ENCODE measurements at regions not wholly inside any gene's neighbourhood (a gene's known extent, or its start where the extent isn't known, plus 50 kb on each side); places are given as distances from the start of the nearest gene placed in this dataset.

DNA sequence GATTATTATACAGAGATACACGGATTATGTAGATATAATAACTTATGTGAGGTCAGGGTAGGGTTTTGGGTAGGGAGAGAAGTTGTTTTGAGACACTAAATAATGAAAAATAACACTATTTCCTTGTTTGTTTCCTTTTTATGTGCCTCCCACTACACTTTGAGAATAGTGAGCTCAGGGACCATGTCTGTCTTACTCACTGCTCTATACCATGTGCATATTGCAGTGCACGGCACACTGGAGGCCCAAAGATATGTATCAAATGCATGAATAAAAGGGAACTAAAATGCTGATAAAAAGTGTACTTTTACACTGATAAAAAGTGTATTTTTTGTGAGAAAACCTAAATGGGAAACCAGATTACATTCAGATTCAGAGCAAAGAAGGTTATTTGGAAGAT is 151.4 kb upstream of the NABP1 start:
- DNase-seq: no peak
- H3K4me1 Mint-ChIP-seq: peaks cover 3 to 8% of the 10 kb centered on the region in 2 donors
- H3K36me3 Mint-ChIP-seq: no peaks in the 10 kb centered on the region

DNA sequence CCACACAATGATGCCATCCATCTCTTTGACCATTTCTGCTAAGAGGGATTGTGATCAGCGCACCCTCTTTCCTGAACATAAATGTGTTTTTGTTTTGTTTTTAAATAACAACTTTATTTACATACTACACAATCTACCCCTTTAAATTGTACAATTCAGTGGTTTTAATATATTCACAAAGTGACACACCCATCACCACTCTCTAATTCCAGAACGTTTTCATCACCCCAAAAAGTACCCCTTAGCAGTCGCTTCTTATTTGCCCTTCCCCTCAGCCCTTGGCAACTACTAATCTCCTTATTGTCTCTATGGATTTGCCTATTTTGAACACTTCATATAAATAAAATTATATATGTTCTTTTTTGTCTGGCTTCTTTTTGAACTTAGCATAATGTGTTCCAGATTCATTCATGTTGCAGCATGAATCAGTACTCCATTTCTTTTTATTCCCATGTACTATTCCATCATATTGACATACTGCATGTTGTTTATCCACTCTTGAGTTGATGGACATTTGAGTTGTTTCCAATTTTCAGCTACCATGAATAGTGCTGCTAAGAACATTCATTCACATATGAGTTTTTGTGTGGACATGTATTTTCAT is 150.9 kb upstream of the NABP1 start:
- no peak for DNase-seq
- Mint-ChIP-seq H3K36me3 (peaks cover 0 to 2% (median 0%) of the 10 kb centered on the region in 3 donors), H3K27me3 (ENCODE audit: low read depth in 3 of 3) (peaks cover 2 to 3% (median 3%) of the 10 kb centered on the region in 3 donors), H3K27ac (no peak overlapping the region), H3K4me1 (peaks cover 3 to 8% of the 10 kb centered on the region in 2 donors), H3K4me3 (no peak overlapping the region), H3K9me3 (no peaks in the 10 kb centered on the region)

More for the DNA sequence above, 151.4 kb upstream of the NABP1 start:
- H3K9me3 Mint-ChIP-seq: no peaks in the 10 kb centered on the region
- peaks cover 2 to 3% (median 3%) of the 10 kb centered on the region in 3 donors for H3K27me3 Mint-ChIP-seq (ENCODE audit: low read depth in 3 of 3)
- no peak overlapping the region for H3K4me3 Mint-ChIP-seq
- H3K27ac Mint-ChIP-seq: no peak overlapping the region

DNA sequence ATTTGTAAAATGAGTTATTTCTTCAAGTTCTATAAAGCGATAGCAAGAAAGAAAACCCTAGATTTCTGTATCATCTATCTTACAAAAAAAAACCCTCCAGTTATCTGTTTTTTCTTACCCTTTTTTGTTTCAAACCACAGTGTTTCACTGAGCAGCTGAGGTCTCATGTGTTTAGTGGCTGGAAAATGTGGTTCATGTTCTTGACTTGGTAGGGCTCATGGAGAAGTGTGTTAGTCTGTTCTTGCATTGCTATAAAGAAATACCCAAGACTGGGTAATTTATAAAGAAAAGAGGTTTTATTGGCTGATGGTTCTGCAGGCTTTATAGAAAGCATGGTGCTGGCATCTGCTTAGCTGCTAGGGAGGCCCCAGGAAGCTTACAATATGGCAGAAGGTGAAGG is 147.3 kb upstream of the NABP1 start:
- H3K4me3 Mint-ChIP-seq: no peak overlapping the region
- H3K36me3 Mint-ChIP-seq: peaks cover 0 to 6% (median 0%) of the 10 kb centered on the region in 3 donors
- no peak overlapping the region for H3K27ac Mint-ChIP-seq
- H3K27me3 Mint-ChIP-seq (ENCODE audit: low read depth in 3 of 3): peaks cover 2 to 12% (median 4%) of the 10 kb centered on the region in 3 donors
- H3K4me1 Mint-ChIP-seq: peaks cover 3 to 8% of the 10 kb centered on the region in 2 donors
- no peaks in the 10 kb centered on the region for H3K9me3 Mint-ChIP-seq
- no peak for DNase-seq

DNA sequence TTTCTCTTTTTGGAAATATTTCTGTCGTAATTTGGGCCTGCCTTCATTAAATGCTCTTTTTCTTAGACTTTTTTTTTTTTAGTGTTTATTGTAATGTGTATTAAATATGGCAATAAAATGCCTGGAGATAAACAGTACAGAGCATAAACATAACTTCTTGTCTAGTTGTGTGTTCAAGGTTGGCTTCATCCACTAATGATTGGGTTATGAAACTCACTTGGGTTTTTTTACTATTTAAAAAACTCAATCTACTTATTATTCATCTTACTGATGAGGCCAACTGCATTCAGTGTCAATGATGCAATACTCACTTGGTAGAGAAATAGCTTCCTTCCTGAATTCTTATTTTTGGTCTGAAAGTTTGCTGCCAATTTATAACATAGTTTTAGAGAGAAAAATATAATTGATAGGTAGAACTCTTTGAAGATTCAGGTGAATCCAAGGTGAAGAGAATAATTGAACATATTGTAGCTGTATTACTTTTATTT is 144.2 kb upstream of the NABP1 start:
- peaks cover 3 to 8% of the 10 kb centered on the region in 2 donors for H3K4me1 Mint-ChIP-seq
- H3K27ac Mint-ChIP-seq: no peak overlapping the region
- no peak overlapping the region for H3K4me3 Mint-ChIP-seq
- no peak for DNase-seq
- no peaks in the 10 kb centered on the region for H3K9me3 Mint-ChIP-seq
- peaks cover 0 to 6% (median 0%) of the 10 kb centered on the region in 3 donors for H3K36me3 Mint-ChIP-seq
- peaks cover 0 to 13% (median 4%) of the 10 kb centered on the region in 3 donors for H3K27me3 Mint-ChIP-seq (ENCODE audit: low read depth in 3 of 3)

DNA sequence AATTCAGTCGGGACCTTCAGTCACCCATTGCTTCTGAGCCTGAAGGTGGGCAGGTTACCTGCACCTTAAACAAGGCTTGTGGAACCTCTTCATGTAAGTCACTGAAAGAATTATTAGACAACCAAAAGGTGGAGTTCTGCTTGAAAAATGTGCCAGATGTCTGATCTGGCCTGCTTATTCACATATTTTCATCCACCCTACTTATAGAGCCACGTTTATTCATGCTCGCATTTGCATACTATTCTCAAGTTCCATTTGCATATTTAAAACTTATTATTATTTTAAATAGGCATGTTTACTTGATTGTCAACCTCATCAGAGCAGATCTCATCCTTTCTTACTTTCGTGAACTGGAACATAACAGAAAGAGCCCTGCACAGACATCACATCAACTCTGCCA is 140.0 kb upstream of the NABP1 start:
- Mint-ChIP-seq H3K27me3 (ENCODE audit: low read depth in 3 of 3) (peaks cover 0 to 10% (median under 1%) of the 10 kb centered on the region in 3 donors), H3K4me3 (no peak overlapping the region), H3K36me3 (no peaks in the 10 kb centered on the region), H3K27ac (no peak overlapping the region), H3K4me1 (no peaks in the 10 kb centered on the region), H3K9me3 (no peaks in the 10 kb centered on the region)
- DNase-seq: no peak

DNA sequence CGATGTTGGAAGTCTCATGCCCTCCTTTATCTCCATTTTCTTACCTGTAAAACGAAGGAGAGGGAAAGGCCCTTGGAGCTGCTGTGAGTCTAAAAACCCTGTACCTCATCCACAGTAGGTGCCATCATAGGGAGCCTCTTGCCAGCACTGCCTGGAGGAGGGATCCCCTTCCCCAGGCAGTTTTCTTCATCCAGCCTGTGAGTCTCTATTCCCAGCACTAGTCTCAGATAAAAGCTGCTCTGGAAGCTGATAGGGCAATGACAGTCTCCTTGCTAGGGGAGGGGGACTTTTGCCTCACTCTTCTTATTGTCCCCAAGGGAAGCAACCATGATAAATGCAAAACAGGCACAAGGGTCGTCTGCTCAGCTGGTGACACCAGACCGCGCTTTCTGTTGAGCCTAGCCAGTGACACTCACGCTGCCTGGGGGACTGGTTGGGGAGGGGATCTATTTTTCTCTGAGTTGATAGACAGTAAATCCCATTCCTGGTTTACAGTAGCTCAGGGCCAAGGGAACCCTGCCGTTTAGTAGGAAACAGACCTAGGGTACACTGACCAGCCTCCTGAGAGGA is 139.5 kb upstream of the NABP1 start:
- Mint-ChIP-seq H3K27me3 (ENCODE audit: low read depth in 3 of 3) (peaks cover 0 to 8% (median 0%) of the 10 kb centered on the region in 3 donors), H3K4me3 (no peak overlapping the region), H3K4me1 (no peaks in the 10 kb centered on the region), H3K9me3 (no peaks in the 10 kb centered on the region), H3K36me3 (no peaks in the 10 kb centered on the region), H3K27ac (no peak overlapping the region)
- DNase-seq: no peak

DNA sequence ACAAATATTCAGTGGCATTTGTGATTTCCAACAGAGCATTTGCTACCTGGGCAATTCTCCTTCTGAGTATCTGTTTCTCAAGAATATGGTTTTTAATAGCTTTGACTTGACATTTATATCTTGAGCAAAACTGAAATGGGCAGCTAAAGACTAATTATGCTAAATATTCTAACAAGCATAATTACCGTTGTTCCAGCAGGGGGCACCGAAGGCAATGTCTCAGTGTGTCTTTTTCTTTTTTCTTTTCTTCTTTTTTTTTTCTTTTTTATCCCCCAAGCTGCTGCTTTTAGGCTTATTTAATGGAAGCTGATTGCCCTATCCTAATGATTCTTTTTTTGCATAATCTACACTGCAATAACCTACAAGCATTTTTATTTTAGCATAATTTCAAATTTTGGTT is 138.9 kb upstream of the NABP1 start:
- no peak overlapping the region for H3K4me3 Mint-ChIP-seq
- H3K27me3 Mint-ChIP-seq (ENCODE audit: low read depth in 3 of 3): peaks cover 0 to 6% (median 0%) of the 10 kb centered on the region in 3 donors
- no peaks in the 10 kb centered on the region for H3K4me1 Mint-ChIP-seq
- no peaks in the 10 kb centered on the region for H3K9me3 Mint-ChIP-seq
- no peak overlapping the region for H3K27ac Mint-ChIP-seq
- DNase-seq: no peak
- H3K36me3 Mint-ChIP-seq: no peaks in the 10 kb centered on the region

DNA sequence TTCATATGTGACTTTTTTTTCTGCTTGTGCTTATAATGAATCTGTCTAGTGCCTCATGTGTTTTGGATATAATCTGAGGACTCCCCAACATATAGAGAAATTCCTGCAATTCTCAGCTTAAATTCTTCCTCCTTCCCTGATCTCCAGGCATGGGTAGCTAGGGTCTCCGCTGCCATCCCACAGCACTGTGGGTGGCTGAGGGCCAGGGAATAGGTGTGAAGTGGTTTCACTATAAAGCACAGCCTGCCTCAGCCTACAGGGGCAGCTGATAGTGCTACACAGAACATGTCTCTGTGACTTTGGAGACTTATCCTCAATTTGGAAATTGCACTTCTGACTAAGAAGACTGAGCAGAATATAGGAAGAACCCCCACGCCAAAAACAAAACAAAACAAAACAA is 137.3 kb upstream of the NABP1 start:
- Mint-ChIP-seq H3K4me1 (no peaks in the 10 kb centered on the region), H3K27me3 (ENCODE audit: low read depth in 3 of 3) (peaks cover 0 to 6% (median 0%) of the 10 kb centered on the region in 3 donors), H3K27ac (no peak overlapping the region), H3K4me3 (no peak overlapping the region), H3K9me3 (no peaks in the 10 kb centered on the region), H3K36me3 (peaks cover 0 to 3% (median 0%) of the 10 kb centered on the region in 3 donors)
- no peak for DNase-seq

DNA sequence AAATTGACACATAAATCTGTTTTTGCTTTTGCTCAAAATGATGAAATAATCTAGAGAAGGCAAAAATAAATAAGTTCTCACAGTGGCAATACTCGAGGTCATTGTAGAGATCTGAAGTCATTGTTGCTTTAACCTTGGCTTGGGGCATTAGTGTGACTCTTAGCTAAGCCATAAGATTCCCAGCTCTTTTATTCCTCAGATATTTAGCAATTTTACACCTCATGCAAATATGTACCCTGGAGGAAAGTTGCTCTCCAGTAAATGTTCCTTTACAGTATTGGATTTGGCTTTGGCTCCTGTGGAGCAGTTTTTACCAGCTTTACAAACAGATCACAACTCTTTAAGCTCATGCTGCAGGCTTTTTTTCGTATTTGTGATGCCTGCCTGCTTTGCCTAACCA is 134.2 kb upstream of the NABP1 start:
- no peak for DNase-seq
- no peak overlapping the region for H3K4me3 Mint-ChIP-seq
- H3K27ac Mint-ChIP-seq: no peak overlapping the region
- H3K9me3 Mint-ChIP-seq: no peaks in the 10 kb centered on the region
- peaks cover 0 to 3% (median 0%) of the 10 kb centered on the region in 3 donors for H3K36me3 Mint-ChIP-seq
- H3K4me1 Mint-ChIP-seq: no peaks in the 10 kb centered on the region
- H3K27me3 Mint-ChIP-seq (ENCODE audit: low read depth in 3 of 3): peaks cover 0 to 6% (median 0%) of the 10 kb centered on the region in 3 donors

DNA sequence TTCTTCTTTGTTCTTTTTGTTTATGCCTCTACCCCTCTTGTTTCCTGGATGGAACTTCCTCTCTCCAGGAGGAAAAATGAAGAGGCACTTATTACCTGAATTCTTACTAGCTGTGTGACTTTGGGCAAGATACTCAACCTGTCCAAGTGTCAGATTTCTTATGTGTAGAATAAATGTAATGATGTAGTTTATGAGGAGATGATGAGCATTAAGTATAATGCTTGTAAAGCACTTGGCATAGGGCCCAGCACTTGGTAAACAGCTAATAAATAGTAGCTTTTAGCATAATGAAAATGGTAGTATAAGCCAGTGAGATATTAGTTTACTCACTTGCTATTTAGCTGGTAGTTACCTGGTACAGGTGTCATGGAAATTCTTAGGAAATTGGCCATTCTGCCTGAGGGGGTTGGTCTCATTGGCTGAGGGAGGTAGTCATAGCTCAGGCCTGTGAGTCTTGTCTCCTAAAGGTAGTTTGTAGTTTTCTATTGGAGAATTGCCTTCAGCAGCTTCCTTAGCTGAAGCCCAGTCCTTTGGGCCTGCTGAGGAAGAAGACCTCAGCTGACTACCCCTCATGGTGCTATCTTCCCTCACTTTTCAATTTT is 133.4 kb upstream of the NABP1 start:
- Mint-ChIP-seq H3K4me1 (no peaks in the 10 kb centered on the region), H3K4me3 (no peak overlapping the region), H3K9me3 (no peaks in the 10 kb centered on the region), H3K27me3 (ENCODE audit: low read depth in 3 of 3) (peaks cover 0 to 5% (median 0%) of the 10 kb centered on the region in 3 donors), H3K27ac (no peak overlapping the region), H3K36me3 (peaks cover 0 to 3% (median 0%) of the 10 kb centered on the region in 3 donors)
- DNase-seq: no peak

DNA sequence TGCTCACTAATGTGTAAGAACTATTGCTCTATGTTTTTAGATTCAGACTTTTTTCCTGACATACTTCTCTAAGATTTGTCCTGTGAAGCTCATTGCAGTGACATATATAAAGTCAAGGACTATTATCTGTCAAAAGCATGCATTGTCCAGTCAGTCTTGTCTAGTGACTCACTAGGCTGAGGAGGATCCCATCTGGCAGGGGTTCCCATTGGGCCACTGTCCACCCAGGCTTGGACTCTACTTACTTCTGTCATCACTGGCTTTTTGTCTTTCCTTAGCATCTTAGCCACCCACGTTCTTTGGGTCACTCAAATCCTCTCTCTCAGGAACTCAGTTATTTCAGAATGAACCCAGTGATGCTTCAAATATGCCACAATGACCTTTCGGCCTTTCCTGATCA is 132.6 kb upstream of the NABP1 start:
- DNase-seq: no peak
- H3K9me3 Mint-ChIP-seq: no peaks in the 10 kb centered on the region
- H3K36me3 Mint-ChIP-seq: peaks cover 0 to 3% (median 0%) of the 10 kb centered on the region in 3 donors
- H3K4me1 Mint-ChIP-seq: no peaks in the 10 kb centered on the region
- H3K4me3 Mint-ChIP-seq: no peak overlapping the region
- peaks cover 0 to 4% (median 3%) of the 10 kb centered on the region in 3 donors for H3K27me3 Mint-ChIP-seq (ENCODE audit: low read depth in 3 of 3)
- H3K27ac Mint-ChIP-seq: no peak overlapping the region

DNA sequence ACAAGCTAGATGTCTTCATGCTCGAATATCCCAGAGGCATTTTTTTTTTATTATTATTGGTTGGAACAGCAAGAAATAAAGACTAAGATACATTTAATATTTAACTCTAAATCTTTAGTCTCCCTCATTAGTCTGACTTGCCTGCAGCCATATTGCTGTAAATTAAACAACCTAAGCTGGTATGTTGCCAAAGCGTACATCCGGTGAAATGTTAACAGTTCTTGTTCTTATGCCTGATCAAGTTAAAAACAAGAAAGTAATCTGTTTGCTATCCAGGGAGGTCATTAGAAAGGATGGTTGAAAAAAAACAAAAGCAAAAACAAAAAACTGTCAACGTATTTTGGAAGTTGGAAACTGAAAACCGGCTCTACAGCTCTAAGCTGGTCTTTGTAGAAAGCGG is 125.9 kb upstream of the NABP1 start:
- Mint-ChIP-seq H3K27me3 (ENCODE audit: low read depth in 3 of 3) (peaks cover 3 to 6% (median 5%) of the 10 kb centered on the region in 3 donors), H3K4me1 (peaks cover 2 to 15% of the 10 kb centered on the region in 2 donors), H3K9me3 (no peaks in the 10 kb centered on the region), H3K27ac (no peak overlapping the region), H3K4me3 (no peak overlapping the region), H3K36me3 (no peaks in the 10 kb centered on the region)
- DNase-seq: no peak

DNA sequence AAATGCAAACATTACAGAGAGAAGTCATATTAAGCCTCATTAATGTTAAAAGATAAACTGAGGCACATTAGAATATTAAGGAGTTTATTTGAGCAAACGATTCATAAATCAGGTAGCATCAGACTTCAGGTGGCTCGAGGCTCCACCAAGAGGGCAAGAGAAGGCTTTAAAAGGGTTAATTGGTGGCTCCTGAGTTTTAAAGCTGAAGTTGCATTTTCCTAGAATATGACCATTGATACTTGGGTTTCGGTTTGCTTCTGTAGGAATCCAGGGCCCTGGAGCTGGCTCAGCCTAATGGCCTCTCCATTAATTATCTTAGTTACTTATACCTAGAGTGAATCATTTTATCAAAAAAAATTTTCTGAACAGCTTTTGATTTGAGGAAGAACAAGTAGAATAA is 123.7 kb upstream of the NABP1 start:
- Mint-ChIP-seq H3K4me1 (peaks cover 2 to 20% of the 10 kb centered on the region in 2 donors), H3K4me3 (no peak overlapping the region), H3K36me3 (no peaks in the 10 kb centered on the region), H3K27me3 (ENCODE audit: low read depth in 3 of 3) (peaks cover 3 to 9% (median 7%) of the 10 kb centered on the region in 3 donors), H3K9me3 (no peaks in the 10 kb centered on the region), H3K27ac (no peak overlapping the region)
- DNase-seq: no peak

DNA sequence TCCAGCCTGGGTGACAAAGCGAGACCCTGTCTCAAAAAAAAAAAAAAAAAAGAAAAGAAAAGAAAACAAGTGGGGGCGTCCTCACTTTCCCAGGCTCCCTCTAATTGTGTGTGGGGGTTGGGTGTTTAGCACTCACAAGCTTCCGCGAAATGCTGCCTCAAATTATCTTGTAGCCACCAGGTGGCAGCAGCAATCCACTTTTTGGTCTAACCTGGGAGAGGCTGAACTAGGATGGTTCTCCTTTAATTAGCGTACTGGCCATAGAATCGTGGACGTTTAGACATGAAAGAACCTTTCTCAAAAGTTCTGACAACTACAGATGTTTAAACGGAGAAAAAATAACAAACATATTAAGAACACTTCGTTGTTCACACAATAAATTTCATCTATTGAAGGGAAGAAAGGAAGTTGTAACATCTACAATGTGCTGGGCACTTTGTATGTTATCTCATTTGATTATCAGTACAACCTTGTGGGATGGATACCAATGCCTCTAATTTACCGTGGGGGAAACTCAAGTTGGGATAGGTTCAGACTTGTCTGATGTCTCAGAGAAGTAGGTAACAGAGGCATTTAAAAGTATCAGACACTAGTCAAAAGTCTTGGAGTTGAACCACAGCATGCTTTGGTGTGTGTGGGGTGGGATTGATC is 122.7 kb upstream of the NABP1 start:
- H3K9me3 Mint-ChIP-seq: no peaks in the 10 kb centered on the region
- H3K27me3 Mint-ChIP-seq (ENCODE audit: low read depth in 3 of 3): peaks cover 3 to 10% (median 7%) of the 10 kb centered on the region in 3 donors
- H3K4me3 Mint-ChIP-seq: peak overlapping the region in 1 of 5 donors; percentile 41
- H3K36me3 Mint-ChIP-seq: no peaks in the 10 kb centered on the region
- H3K4me1 Mint-ChIP-seq: peaks cover 2 to 20% of the 10 kb centered on the region in 2 donors
- H3K27ac Mint-ChIP-seq: no peak overlapping the region
- peak; percentile 56 to 71 (median 69) for DNase-seq
